GM21360 (cell line): ENCODE measurements at regions not wholly inside any gene's neighbourhood (a gene's known extent, or its start where the extent isn't known, plus 50 kb on each side); places are given as distances from the start of the nearest gene placed in this dataset.
"Not testable (repeated sequence)": the region's sequence is repeated elsewhere in the genome, so short reads cannot be mapped to it uniquely, and the experiment has no call there.

ENCODE experiments used
- ATAC-seq: cut with Tn5 transposase; IDR thresholded peaks from one replicate; pipeline ENCODE4 v1.9.1; 2021; ENCODE audit warnings: mild to moderate bottlenecking, moderate library complexity; ENCODE audit not compliant: unreplicated experiment

- ATAC-seq: not testable (repeated sequence)
These were observed 193.9 kb downstream of the KLRB1 start for GRCh38 chr12:9413862-9414261.

DNA sequence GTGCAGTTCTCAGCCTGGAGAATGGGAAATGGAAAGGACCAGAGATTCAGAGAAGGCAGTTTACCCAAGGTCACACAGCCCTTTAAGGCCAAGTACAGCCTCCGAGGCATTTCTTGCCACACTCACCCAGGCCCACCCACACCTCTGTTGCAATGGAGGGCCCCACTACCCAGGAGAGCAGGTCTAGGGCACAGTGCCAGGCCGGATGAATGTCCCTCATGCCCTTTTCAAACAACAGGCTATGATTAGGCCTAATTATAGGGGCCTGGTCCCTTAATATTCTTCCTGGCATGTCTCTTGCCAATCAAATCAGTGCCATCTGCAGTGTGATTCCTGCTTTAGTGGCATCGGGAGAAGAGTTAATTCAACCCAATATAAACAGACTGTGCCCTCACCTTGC lies 195.3 kb downstream of the KLRB1 start:
- ATAC-seq: not testable (repeated sequence)

GRCh38 chr12:9411616-9412268 lies 196.0 kb downstream of the KLRB1 start:
- ATAC-seq: not testable (repeated sequence)

DNA sequence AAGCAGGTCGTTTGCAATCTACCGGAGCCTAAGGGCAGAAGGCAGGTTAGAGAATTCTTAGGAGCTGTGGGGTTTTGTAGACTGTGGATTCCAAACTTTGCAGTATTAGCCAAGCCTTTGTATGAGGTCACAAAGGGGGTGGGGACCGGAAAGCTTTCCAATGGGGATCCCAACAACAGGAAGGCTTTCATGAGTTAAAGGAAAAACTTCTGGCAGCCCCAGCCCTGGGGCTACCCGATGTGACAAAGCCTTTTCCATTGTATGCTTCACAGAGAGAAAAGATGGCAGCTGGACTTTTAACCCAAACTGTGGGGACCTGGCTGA lies 199.2 kb upstream of the PZP start:
- ATAC-seq: not testable (repeated sequence)

GRCh38 chr12:9406564-9407424 lies 198.6 kb upstream of the PZP start:
- no peak for ATAC-seq

GRCh38 chr12:9405886-9406563 lies 197.8 kb upstream of the PZP start:
- ATAC-seq: no peak

DNA sequence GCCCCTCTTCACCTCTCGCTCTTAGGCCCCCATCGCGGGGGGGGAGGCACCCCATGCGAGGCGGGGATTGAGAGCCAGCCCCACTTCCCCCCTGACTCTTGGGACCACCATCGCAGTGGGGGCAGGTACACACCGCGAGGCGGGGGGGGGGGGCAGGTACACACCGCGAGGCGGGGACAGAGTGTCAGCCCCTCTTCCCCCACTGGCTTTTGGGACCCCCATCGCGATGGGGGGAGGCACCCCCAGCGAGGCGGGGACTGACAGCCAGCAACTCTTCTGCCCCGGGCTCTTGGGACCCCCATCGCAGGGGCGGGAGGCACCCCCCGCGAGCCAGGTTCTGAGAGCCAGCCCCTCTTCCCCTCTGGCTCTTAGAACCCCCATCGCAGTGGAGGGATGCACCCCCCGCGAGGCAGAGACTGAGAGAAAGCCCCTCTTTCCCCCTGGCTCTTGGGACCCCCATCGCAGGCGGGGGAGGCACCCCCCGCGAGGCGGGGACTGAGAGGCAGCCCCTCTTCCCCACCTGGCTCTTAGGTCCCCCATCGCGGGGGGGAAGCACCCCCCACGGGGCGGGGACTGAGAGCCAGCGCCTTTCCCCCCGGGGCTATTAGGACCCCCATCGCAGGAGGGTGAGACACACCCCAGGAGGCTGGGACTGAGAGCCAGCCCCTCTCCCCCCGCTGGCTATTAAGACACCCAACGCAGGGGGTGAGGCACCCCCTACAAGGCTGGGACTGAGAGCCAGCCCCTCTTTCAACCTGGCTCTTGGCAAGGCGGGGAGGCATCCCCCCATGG lies 196.5 kb upstream of the PZP start:
- ATAC-seq: no peak

GRCh38 chr12:9404031-9404430 lies 195.8 kb upstream of the PZP start:
- no peak for ATAC-seq

- ATAC-seq: not testable (repeated sequence)
These were observed 194.3 kb upstream of the PZP start for GRCh38 chr12:9402432-9403040.

DNA sequence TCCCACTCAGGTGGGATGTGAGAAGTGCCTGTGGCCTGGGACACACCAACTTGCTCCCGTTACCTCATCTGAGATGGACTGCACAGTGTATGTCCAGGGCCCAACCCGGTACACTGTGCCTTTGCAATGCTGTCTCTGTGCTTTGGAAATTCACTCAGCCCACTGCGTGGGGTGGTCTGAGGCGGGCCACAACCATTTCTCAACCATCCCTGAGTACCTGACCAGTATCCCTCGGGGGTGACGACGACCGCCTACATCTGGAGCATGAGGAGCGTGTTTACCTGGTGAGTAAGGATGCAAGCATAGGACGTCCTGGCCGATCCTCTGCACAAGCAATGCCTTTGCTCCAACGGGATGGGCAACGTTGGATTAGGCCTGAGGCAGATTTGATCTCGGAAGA lies 188.2 kb upstream of the PZP start:
- ATAC-seq: not testable (repeated sequence)

DNA sequence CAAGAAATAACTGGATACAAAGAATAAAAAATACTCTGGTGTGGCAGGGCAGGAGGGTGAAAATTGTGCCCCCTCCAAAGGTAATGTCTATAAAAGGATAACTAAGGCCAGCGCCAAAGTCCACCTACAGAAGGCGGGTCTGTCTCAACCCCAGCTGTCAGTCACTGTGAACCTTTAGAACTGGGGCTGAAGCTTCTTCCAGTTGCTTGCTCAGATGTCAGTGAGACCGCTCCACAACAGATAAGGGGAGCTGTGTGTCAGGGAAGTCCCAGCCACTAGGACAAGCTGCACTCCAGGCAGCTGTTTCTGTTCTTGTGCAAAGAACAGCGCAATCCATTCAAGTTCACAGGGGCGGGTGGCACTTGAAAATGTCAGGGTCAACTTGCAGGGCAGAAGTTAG lies 187.0 kb upstream of the PZP start:
- ATAC-seq: not testable (repeated sequence)

- no peak for ATAC-seq
These were observed 184.6 kb upstream of the PZP start for GRCh38 chr12:9392842-9393241.

DNA sequence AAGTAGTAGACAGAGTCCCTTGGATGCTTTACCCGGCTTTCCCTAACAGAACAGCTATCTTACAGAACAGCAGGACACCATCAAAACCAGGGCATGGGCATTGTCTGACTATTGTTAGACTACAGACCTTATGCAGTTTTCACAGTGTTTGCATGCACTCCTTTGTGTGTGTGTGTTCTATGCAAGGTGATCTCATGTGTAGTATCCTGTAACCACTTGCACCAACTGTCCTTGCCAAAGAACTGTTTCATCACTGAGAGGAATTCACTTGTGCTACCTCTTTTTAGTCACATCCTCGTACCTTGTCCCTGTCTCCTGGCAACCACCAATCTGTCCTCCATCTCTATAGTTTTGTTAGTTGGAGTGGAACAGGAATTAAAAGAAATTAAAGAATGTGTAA lies 183.6 kb upstream of the PZP start:
- no peak for ATAC-seq

DNA sequence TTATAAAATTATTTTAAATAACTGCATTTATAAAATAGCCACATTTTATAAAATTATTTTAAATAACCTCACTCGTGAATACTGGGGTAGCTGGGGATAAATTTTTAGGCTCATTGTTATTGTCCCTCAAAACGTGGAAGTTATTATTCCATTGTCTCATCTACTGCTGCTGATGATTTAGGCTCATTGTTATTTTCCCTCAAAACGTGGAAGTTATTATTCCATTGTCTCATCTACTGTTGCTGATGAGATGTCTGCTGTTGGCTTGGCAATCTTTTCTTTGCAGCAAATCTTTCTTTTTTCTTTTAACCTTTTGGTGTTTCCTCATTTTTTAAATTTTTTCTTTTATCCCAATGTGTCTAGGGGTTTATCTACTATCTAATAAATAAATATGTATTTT lies 182.6 kb upstream of the PZP start:
- ATAC-seq: no peak

GRCh38 chr12:9389796-9390195 lies 181.6 kb upstream of the PZP start:
- ATAC-seq: no peak

- no peak for ATAC-seq
These were observed 180.2 kb upstream of the PZP start for GRCh38 chr12:9388379-9388778.

DNA sequence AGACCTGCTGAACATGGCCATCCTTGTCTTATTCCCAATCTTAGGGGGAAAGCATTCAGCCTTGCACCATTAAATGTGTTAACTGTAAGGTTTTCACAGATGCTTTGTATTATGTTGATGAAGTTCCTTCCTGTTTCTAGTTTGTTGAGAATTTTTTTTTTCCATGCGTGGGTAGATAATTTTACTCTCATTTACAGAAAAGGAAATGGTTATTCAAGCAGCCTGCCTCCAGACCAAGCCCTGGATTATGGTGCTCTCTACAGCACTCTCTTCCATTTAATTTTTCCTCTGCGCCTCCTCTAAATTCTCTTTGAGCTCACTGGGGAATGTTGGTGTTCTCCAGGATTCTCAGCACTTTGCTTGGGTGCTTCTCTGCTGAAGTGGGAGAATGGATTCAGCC lies 179.3 kb upstream of the PZP start:
- no peak for ATAC-seq

DNA sequence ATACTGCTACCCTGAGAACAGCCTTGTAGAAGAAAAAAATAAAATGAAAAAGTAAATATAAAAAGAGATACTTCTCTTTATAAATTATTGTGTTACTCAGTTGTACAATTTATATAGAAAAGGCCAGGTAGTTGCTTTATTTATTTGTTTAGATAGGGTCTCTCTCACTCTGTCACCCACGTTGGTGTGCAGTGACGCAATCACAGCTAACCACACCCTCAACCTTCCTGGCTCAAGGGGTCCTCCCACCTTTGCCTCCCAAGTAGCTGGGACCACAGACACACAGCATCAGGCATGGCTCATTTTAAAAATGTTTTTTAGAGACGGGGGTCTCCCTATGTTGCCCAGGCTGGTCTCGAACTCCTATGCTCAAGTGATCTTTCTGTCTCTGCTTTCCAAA lies 175.4 kb upstream of the PZP start:
- ATAC-seq: no peak

GRCh38 chr12:9381619-9382018 lies 173.4 kb upstream of the PZP start:
- ATAC-seq: no peak

DNA sequence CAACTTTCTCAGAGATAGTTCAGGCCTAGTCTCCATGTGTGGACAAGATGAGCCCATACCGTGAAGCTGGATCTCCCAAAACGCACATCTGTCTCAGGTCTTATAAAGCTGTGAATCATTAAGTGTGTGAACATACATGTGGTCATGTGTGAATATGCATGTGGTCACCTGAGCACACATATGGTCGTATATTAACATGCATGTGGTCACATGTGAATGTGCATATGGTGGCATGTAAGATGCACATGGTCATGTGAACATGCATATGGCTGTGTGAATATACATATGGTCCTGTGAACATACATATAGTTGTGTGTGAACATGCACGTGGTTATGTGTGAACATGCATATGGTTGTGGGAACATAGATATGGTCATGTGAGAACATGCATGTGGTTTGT lies 172.5 kb upstream of the PZP start:
- no peak for ATAC-seq
